ENCODE measurements at regions not wholly inside any gene's neighbourhood (a gene's known extent, or its start where the extent isn't known, plus 50 kb on each side); places are given as distances from the start of the nearest gene placed in this dataset.
A peak's percentile ranks its signal among the peaks of the same experiment; 100 is the strongest.
"Not testable (repeated sequence)": the region's sequence is repeated elsewhere in the genome, so short reads cannot be mapped to it uniquely, and the experiment has no call there.

DNA sequence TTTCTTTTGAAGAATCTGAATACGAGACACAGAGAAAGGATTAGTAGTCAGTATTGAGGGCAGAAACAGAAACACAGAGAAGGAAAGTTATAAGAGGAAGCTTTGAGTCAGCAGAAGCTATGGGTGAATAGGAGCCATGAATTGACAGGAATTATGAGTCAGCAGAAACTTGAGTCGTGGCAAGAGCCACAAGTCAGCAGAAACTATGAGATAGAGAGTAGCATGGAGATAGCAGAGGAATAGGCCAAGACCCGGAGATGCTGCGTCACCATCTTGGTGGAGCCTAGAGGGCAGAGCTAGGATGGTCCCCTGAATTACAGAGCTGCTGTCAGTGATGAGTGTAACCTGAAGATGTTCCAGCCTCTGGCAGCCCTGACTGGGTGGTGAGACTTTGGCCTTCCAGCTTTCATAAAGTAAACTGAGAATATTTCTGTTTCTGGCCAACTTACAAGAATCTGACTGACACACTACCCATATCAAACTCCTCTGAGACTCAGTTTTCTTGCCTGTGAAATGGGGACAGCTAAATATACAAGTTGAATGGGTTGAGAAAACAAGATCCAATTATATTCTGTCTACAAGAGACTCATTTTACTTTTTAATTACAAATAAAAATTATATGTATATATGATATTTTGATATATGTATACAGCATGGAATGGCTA, 211.8 kb downstream of the NPIPA7 start:
- H3K27ac ChIP-seq (ENCODE audit: poor library complexity, severe bottlenecking); H3K9me3 ChIP-seq (ENCODE audit: severe bottlenecking); H3K27me3 ChIP-seq (ENCODE audit: insufficient read depth, poor library complexity, severe bottlenecking); DNase-seq (ENCODE audit: low spot score); H3K4me3 ChIP-seq (ENCODE audit: severe bottlenecking); H3K4me1 ChIP-seq (ENCODE audit: insufficient read depth, poor library complexity, severe bottlenecking); H3K36me3 ChIP-seq (ENCODE audit: low read depth): not testable (repeated sequence)
- 0 out of 3 replicates have a peak, but pooled peaks have one; percentile 29 for ATAC-seq (ENCODE audit: low read depth)

DNA sequence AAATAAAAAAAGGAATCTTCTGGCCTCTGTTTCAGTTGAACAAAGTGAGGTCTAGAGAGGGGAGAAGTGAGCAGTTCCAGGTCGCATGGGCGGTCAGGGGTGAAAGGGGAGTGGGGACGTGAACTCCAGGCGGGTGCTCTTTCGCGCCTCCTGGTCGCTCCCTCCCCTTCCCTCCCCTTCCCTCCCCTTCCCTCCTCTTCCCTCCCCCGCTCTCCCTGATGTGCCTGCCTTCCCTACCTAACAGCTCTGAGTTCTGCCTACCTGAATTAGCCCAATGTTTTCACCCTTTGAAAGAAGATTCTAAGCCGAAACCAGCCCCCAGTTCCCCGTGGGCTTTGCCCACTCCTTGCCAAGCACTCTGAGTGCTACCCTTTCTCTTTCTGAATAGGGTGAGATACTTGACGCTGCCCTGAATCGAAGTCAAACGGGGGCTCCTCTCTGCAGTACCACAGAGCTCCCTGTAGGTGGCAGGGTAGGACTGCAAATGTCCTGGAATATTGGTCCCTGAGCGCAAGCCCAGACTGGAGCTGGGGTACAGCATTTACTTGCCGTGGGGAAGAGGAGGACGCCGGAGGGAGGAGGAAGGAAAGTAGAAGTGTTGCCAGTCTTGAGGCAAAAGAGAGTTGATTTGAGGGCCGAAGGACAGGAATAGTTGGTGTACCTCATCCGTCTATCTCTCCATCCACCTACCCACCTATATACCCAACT, 214.4 kb downstream of the NPIPA7 start:
- H3K36me3 ChIP-seq (ENCODE audit: low read depth); H3K27me3 ChIP-seq (ENCODE audit: insufficient read depth, poor library complexity, severe bottlenecking); H3K4me3 ChIP-seq (ENCODE audit: severe bottlenecking); DNase-seq (ENCODE audit: low spot score); H3K9me3 ChIP-seq (ENCODE audit: severe bottlenecking); H3K27ac ChIP-seq (ENCODE audit: poor library complexity, severe bottlenecking); H3K4me1 ChIP-seq (ENCODE audit: insufficient read depth, poor library complexity, severe bottlenecking): not testable (repeated sequence)
- ATAC-seq (ENCODE audit: low read depth): peak; percentile 87
- TF ChIP-seq, protein P1, sequence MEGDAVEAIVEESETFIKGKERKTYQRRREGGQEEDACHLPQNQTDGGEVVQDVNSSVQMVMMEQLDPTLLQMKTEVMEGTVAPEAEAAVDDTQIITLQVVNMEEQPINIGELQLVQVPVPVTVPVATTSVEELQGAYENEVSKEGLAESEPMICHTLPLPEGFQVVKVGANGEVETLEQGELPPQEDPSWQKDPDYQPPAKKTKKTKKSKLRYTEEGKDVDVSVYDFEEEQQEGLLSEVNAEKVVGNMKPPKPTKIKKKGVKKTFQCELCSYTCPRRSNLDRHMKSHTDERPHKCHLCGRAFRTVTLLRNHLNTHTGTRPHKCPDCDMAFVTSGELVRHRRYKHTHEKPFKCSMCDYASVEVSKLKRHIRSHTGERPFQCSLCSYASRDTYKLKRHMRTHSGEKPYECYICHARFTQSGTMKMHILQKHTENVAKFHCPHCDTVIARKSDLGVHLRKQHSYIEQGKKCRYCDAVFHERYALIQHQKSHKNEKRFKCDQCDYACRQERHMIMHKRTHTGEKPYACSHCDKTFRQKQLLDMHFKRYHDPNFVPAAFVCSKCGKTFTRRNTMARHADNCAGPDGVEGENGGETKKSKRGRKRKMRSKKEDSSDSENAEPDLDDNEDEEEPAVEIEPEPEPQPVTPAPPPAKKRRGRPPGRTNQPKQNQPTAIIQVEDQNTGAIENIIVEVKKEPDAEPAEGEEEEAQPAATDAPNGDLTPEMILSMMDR (IDR thresholded peaks at IDR 0.05; ENCODE audit: poor library complexity, severe bottlenecking): peak; percentile 39

DNA sequence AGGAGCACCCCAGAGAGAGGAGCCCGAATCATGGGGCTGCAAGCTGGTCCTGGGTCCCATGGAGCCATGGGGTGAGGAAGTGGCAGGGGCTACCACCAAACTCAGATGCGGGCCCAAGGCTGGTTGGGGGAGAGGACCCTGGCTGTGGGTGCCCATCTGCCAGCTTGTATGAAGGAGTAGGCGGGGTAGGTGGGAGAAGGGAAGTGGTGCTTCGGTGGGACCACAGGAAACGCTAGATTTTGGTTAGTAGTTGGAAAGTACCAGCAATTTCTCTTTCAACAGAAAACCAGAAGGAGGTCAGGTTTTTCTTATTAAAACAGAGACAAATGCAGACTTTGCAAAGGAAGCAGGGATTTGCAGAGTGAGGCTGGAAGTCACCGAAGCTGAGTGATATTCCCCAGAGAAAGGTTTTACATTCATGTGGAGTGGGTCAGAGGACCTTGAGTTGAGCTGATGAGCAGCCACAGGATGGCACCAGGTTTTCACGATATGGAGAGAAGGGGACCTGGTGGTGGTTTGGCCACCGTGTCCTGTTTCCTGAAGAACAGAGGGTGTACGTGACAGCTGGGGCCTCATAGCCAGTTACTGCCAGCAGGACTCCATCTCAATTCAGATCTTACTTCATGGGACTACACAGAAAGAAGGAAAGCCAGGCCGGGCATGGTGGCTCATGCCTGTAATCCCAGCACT, 216.2 kb downstream of the NPIPA7 start:
- H3K4me1 ChIP-seq (ENCODE audit: insufficient read depth, poor library complexity, severe bottlenecking); ATAC-seq (ENCODE audit: low read depth); H3K4me3 ChIP-seq (ENCODE audit: severe bottlenecking); H3K27me3 ChIP-seq (ENCODE audit: insufficient read depth, poor library complexity, severe bottlenecking); H3K27ac ChIP-seq (ENCODE audit: poor library complexity, severe bottlenecking); H3K36me3 ChIP-seq (ENCODE audit: low read depth); DNase-seq (ENCODE audit: low spot score); H3K9me3 ChIP-seq (ENCODE audit: severe bottlenecking): not testable (repeated sequence)

DNA sequence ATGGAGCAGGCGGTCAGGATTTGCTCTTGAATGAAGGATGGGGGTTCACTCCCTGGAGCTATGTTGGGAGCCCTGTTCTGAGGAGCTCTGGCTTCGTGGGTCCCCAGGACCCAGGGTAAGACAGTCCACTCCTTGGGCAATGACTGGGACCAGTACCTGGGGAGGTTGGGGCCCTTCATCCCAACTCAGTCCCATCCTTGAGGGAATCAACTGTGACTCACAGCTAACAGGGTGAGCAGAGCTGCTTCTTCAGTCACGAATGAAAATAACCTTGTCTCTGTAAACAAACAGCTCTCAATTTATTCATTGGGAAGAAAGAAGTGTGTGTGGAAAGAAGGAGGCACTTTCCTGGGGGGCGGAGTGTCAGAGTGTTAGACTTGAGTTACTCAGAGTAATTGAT, 222.3 kb downstream of the NPIPA7 start:
- H3K9me3 ChIP-seq (ENCODE audit: severe bottlenecking); ATAC-seq (ENCODE audit: low read depth); DNase-seq (ENCODE audit: low spot score); H3K4me3 ChIP-seq (ENCODE audit: severe bottlenecking); H3K27me3 ChIP-seq (ENCODE audit: insufficient read depth, poor library complexity, severe bottlenecking); H3K27ac ChIP-seq (ENCODE audit: poor library complexity, severe bottlenecking); H3K4me1 ChIP-seq (ENCODE audit: insufficient read depth, poor library complexity, severe bottlenecking); H3K36me3 ChIP-seq (ENCODE audit: low read depth): not testable (repeated sequence)

DNA sequence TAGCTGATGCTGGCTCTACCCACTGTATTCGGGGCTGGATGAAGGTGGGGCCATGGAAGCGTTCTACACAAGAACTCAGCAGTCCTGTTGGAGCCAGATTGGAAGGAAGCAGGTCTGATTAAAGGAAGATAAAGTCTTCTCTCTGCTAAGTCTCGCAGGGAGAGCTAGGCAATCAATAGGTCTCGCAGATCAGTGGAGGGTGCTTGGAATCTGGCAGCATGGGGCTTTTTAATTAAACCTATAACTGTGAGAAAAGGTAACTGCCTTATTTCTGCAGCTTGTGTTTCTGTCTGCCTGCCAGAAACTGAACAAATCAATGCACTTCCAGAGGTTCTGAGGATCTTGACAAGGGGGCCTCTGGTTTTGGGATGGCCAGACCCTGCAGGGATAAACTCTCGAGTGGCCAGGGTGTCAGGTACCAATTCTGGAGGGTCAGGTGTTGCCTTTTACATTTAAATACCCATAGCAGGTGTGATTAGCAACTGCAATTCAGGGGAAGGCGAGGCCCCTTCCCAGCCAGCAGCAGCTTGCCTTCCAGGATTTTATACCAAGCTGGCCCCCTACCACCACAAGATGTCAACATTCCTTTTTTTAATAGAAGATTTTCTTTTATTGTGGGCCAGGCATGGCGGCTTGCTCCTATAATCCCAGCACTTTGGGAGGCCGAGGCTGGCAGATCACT, 228.6 kb downstream of the NPIPA7 start:
- ATAC-seq (ENCODE audit: low read depth); H3K27me3 ChIP-seq (ENCODE audit: insufficient read depth, poor library complexity, severe bottlenecking); H3K4me1 ChIP-seq (ENCODE audit: insufficient read depth, poor library complexity, severe bottlenecking): not testable (repeated sequence)

DNA sequence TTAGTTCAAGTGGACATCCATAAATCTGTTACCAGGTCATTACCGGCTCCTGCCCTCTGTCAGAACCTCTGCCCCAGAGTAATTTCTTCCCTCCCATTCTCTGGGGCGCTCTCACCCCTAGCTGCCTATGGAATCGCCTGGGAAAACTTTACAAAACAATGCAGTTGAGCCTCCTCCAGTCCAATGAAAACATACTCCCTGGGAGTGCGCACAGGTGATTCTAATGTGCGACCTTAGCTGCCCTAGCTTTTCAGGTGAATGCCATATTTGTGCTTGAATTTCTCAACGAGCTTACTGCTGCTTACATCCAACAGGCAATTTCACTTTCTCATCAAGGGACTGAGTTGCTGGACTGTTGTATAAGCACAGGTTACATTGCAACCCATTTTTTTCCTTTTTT, 230.7 kb downstream of the NPIPA7 start:
- H3K9me3 ChIP-seq (ENCODE audit: severe bottlenecking); H3K4me3 ChIP-seq (ENCODE audit: severe bottlenecking); H3K27ac ChIP-seq (ENCODE audit: poor library complexity, severe bottlenecking); ATAC-seq (ENCODE audit: low read depth); H3K27me3 ChIP-seq (ENCODE audit: insufficient read depth, poor library complexity, severe bottlenecking); H3K36me3 ChIP-seq (ENCODE audit: low read depth); DNase-seq (ENCODE audit: low spot score); H3K4me1 ChIP-seq (ENCODE audit: insufficient read depth, poor library complexity, severe bottlenecking): not testable (repeated sequence)

More for the DNA sequence above, 228.6 kb downstream of the NPIPA7 start:
- H3K9me3 ChIP-seq (ENCODE audit: severe bottlenecking); H3K27ac ChIP-seq (ENCODE audit: poor library complexity, severe bottlenecking); H3K36me3 ChIP-seq (ENCODE audit: low read depth); H3K4me3 ChIP-seq (ENCODE audit: severe bottlenecking); DNase-seq (ENCODE audit: low spot score): not testable (repeated sequence)

DNA sequence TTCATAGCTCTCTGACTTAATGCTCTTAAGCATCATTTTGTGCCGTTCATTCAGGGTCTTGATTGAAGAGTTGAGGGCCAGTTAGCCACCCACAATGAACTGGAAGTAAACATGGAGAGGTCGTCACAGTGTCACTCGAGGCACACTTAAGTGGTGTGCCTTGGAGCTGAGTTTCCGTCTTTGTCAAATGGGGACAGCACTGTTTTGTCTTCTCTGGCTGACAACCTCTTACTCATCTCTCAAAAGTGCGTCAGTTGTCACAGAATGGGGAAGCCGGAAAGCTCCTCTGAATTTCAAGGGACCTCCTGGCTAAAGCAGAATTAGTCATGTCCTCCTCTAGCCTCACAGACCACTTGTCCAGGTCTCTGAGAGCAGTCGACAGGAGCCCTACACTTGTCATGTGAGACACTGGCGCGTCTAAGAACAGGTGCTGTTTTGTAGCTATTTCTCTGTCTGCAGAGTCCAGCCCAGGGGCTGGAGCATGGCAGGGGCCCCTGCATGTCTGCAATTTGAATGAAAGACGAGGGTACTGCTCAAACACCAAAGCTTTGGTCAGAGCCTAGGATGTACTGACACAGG, 231.5 kb downstream of the NPIPA7 start:
- H3K36me3 ChIP-seq (ENCODE audit: low read depth); DNase-seq (ENCODE audit: low spot score): not testable (repeated sequence)

DNA sequence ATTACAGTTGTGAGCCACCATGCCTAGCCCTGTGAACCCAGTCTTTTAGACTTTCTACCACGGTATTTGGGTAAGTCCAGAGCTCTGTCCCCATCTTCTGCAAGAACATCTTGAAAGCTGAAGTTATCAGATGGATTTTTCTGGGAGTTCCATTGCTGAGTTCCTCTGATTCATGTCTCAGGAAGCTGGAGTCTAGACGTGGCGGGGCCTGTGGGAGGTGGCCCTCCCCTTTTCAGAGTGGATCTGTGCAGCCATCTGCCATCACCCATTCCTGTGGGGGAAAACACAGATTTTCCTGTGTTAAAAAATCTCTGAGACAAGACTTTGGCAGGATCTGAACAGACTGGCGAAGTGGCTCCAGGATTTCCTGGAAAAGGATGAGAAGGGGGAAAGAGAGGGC, 234.3 kb downstream of the NPIPA7 start:
- H3K9me3 ChIP-seq (ENCODE audit: severe bottlenecking): not testable (repeated sequence)

More for the DNA sequence above, 231.5 kb downstream of the NPIPA7 start:
- not testable (repeated sequence) for ATAC-seq (ENCODE audit: low read depth); H3K4me3 ChIP-seq (ENCODE audit: severe bottlenecking); H3K4me1 ChIP-seq (ENCODE audit: insufficient read depth, poor library complexity, severe bottlenecking); H3K27me3 ChIP-seq (ENCODE audit: insufficient read depth, poor library complexity, severe bottlenecking); H3K27ac ChIP-seq (ENCODE audit: poor library complexity, severe bottlenecking); H3K9me3 ChIP-seq (ENCODE audit: severe bottlenecking)

DNA sequence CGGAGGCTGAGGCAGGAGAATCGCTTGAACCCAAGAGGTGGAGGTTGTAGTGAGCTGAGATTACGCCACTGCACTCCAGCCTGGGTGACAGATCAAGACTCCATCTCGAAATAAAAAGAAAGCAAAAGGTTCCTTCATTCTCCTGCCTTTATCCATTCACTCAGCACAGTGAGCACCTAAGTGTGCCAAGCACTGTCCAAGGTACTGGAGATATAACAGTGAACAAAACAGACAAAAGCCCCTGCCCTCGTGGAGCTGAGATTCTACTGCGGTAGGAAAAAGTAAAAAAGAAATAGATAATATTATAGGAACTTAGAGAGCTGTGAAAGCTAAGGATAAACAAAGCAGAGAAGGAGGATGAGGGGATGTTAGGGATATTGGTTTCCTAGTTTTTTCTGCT, 235.5 kb downstream of the NPIPA7 start:
- not testable (repeated sequence) for H3K27ac ChIP-seq (ENCODE audit: poor library complexity, severe bottlenecking); H3K9me3 ChIP-seq (ENCODE audit: severe bottlenecking); H3K4me3 ChIP-seq (ENCODE audit: severe bottlenecking); H3K4me1 ChIP-seq (ENCODE audit: insufficient read depth, poor library complexity, severe bottlenecking); H3K27me3 ChIP-seq (ENCODE audit: insufficient read depth, poor library complexity, severe bottlenecking); DNase-seq (ENCODE audit: low spot score); H3K36me3 ChIP-seq (ENCODE audit: low read depth); ATAC-seq (ENCODE audit: low read depth)

More for the DNA sequence above, 234.3 kb downstream of the NPIPA7 start:
- not testable (repeated sequence) for DNase-seq (ENCODE audit: low spot score); H3K4me1 ChIP-seq (ENCODE audit: insufficient read depth, poor library complexity, severe bottlenecking); H3K27me3 ChIP-seq (ENCODE audit: insufficient read depth, poor library complexity, severe bottlenecking); H3K27ac ChIP-seq (ENCODE audit: poor library complexity, severe bottlenecking); H3K36me3 ChIP-seq (ENCODE audit: low read depth); ATAC-seq (ENCODE audit: low read depth); H3K4me3 ChIP-seq (ENCODE audit: severe bottlenecking)

Data from RWPE2 (cell line).